BLaER1 (cell line): ENCODE measurements at regions not wholly inside any gene's neighbourhood (a gene's known extent, or its start where the extent isn't known, plus 50 kb on each side); places are given as distances from the start of the nearest gene placed in this dataset.

Experiments
- H3K27ac ChIP-seq: shearing (Covaris generic); formaldehyde crosslinking; 2 replicates; pipeline ENCODE4 v1.8.1; 2022
- H3K27me3 ChIP-seq: shearing (Covaris generic); formaldehyde crosslinking; 2 replicates; pipeline ENCODE4 v1.8.1; 2022
- H3K36me3 ChIP-seq: shearing (Covaris generic); formaldehyde crosslinking; 2 replicates; pipeline ENCODE4 v1.8.1; 2022
- H3K4me1 ChIP-seq: shearing (Covaris generic); formaldehyde crosslinking; 2 replicates; pipeline ENCODE4 v1.8.1; 2022
- H3K4me2 ChIP-seq: shearing (Covaris generic); formaldehyde crosslinking; 2 replicates; pipeline ENCODE4 v1.8.1; 2022
- H3K4me3 ChIP-seq: shearing (Covaris generic); formaldehyde crosslinking; 2 replicates; pipeline ENCODE4 v1.8.1; 2022
- H3K9ac ChIP-seq: shearing (Covaris generic); formaldehyde crosslinking; 2 replicates; pipeline ENCODE4 v1.8.1; 2022
- H3K9me3 ChIP-seq: shearing (Covaris generic); formaldehyde crosslinking; 2 replicates; pipeline ENCODE4 v1.8.1; 2022
- H4K20me1 ChIP-seq: shearing (Covaris generic); formaldehyde crosslinking; 2 replicates; pipeline ENCODE4 v1.8.1; 2022
- Cebpa-rat ChIP-seq: shearing (Covaris generic); IDR thresholded peaks from 2 replicates; pipeline ENCODE4 v1.8.1; 2022

GRCh38 chr18:78293940-78294541 lies 685.6 kb upstream of the SALL3 start:
- H3K27ac ChIP-seq = no peak overlapping the region
- H3K9ac ChIP-seq = no peak overlapping the region
- H4K20me1 ChIP-seq = no peaks in the 10 kb centered on the region
- no peaks in the 10 kb centered on the region for H3K9me3 ChIP-seq
- H3K4me2 ChIP-seq = no peak overlapping the region
- H3K4me1 ChIP-seq = no peaks in the 10 kb centered on the region
- TF ChIP-seq Cebpa-rat = no peak
- no peak overlapping the region for H3K4me3 ChIP-seq
- no peaks in the 10 kb centered on the region for H3K36me3 ChIP-seq
- H3K27me3 ChIP-seq = peaks cover 13% of the 10 kb centered on the region; the same call in 1 of the 2 replicates

GRCh38 chr18:78295262-78295661 lies 684.4 kb upstream of the SALL3 start:
- H4K20me1 ChIP-seq = no peaks in the 10 kb centered on the region
- no peak for TF ChIP-seq Cebpa-rat

GRCh38 chr18:78296166-78296565 lies 683.5 kb upstream of the SALL3 start:
- peaks cover 13% of the 10 kb centered on the region; the same call in 1 of the 2 replicates for H3K27me3 ChIP-seq
- no peaks in the 10 kb centered on the region for H3K4me1 ChIP-seq
- no peaks in the 10 kb centered on the region for H3K9me3 ChIP-seq
- no peak overlapping the region for H3K4me2 ChIP-seq
- H3K4me3 ChIP-seq = no peak overlapping the region
- H3K9ac ChIP-seq = no peak overlapping the region
- TF ChIP-seq Cebpa-rat = no peak
- no peaks in the 10 kb centered on the region for H4K20me1 ChIP-seq
- H3K36me3 ChIP-seq = no peaks in the 10 kb centered on the region
- H3K27ac ChIP-seq = no peak overlapping the region

More at GRCh38 chr18:78295262-78295661, 684.4 kb upstream of the SALL3 start:
- Histone ChIP-seq H3K27ac (no peak overlapping the region), H3K4me2 (no peak overlapping the region), H3K9me3 (no peaks in the 10 kb centered on the region), H3K36me3 (no peaks in the 10 kb centered on the region), H3K4me3 (no peak overlapping the region), H3K27me3 (peaks cover 13% of the 10 kb centered on the region; the same call in 1 of the 2 replicates), H3K9ac (no peak overlapping the region), H3K4me1 (no peaks in the 10 kb centered on the region)

GRCh38 chr18:78297048-78297447 lies 682.6 kb upstream of the SALL3 start:
- H3K4me1 ChIP-seq = no peaks in the 10 kb centered on the region
- H3K4me2 ChIP-seq = no peak overlapping the region
- H3K36me3 ChIP-seq = no peaks in the 10 kb centered on the region
- peaks cover 13% of the 10 kb centered on the region; the same call in 1 of the 2 replicates for H3K27me3 ChIP-seq
- no peaks in the 10 kb centered on the region for H3K9me3 ChIP-seq
- no peaks in the 10 kb centered on the region for H4K20me1 ChIP-seq
- TF ChIP-seq Cebpa-rat = no peak
- H3K4me3 ChIP-seq = no peak overlapping the region
- H3K27ac ChIP-seq = no peak overlapping the region
- no peak overlapping the region for H3K9ac ChIP-seq

- H4K20me1 ChIP-seq = no peaks in the 10 kb centered on the region
- no peaks in the 10 kb centered on the region for H3K36me3 ChIP-seq
- H3K27me3 ChIP-seq = no peaks in the 10 kb centered on the region
- no peak for TF ChIP-seq Cebpa-rat
- H3K9me3 ChIP-seq = no peaks in the 10 kb centered on the region
- H3K4me1 ChIP-seq = peaks cover 5% of the 10 kb centered on the region; the same call in 1 of the 2 replicates
- no peak overlapping the region for H3K4me3 ChIP-seq
- H3K9ac ChIP-seq = no peak overlapping the region
- H3K4me2 ChIP-seq = no peak overlapping the region
- H3K27ac ChIP-seq = no peak overlapping the region
Measured at GRCh38 chr18:78303519-78304191, 676.0 kb upstream of the SALL3 start.

GRCh38 chr18:78304192-78305164 lies 675.1 kb upstream of the SALL3 start:
- no peak overlapping the region for H3K4me2 ChIP-seq
- no peak overlapping the region for H3K4me3 ChIP-seq
- no peak overlapping the region for H3K9ac ChIP-seq
- H3K36me3 ChIP-seq = no peaks in the 10 kb centered on the region
- no peak overlapping the region for H3K27ac ChIP-seq
- TF ChIP-seq Cebpa-rat = no peak
- no peaks in the 10 kb centered on the region for H3K27me3 ChIP-seq
- no peaks in the 10 kb centered on the region for H3K9me3 ChIP-seq
- peaks cover 5% of the 10 kb centered on the region; the same call in 1 of the 2 replicates for H3K4me1 ChIP-seq
- no peaks in the 10 kb centered on the region for H4K20me1 ChIP-seq

- Histone ChIP-seq H3K4me2 (no peak overlapping the region), H3K36me3 (no peaks in the 10 kb centered on the region)
- TF ChIP-seq Cebpa-rat = no peak
Measured at GRCh38 chr18:78305789-78306188, 673.8 kb upstream of the SALL3 start.

GRCh38 chr18:78309307-78309706 lies 670.3 kb upstream of the SALL3 start:
- no peak for TF ChIP-seq Cebpa-rat
- Histone ChIP-seq H3K36me3 (no peaks in the 10 kb centered on the region), H3K27me3 (no peaks in the 10 kb centered on the region)

More at GRCh38 chr18:78305789-78306188, 673.8 kb upstream of the SALL3 start:
- no peak overlapping the region for H3K9ac ChIP-seq
- no peak overlapping the region for H3K4me3 ChIP-seq
- no peaks in the 10 kb centered on the region for H3K9me3 ChIP-seq
- H3K4me1 ChIP-seq = peaks cover 5% of the 10 kb centered on the region; the same call in 1 of the 2 replicates
- H3K27ac ChIP-seq = no peak overlapping the region
- no peaks in the 10 kb centered on the region for H4K20me1 ChIP-seq
- no peaks in the 10 kb centered on the region for H3K27me3 ChIP-seq

GRCh38 chr18:78309924-78310323 lies 669.7 kb upstream of the SALL3 start:
- H3K4me1 ChIP-seq = peaks cover 5% of the 10 kb centered on the region; the same call in 1 of the 2 replicates
- no peak overlapping the region for H3K4me2 ChIP-seq
- no peak overlapping the region for H3K9ac ChIP-seq
- no peak for TF ChIP-seq Cebpa-rat
- no peak overlapping the region for H3K4me3 ChIP-seq
- no peak overlapping the region for H3K27ac ChIP-seq
- H3K27me3 ChIP-seq = no peaks in the 10 kb centered on the region
- no peaks in the 10 kb centered on the region for H4K20me1 ChIP-seq
- no peaks in the 10 kb centered on the region for H3K36me3 ChIP-seq
- no peaks in the 10 kb centered on the region for H3K9me3 ChIP-seq

More at GRCh38 chr18:78309307-78309706, 670.3 kb upstream of the SALL3 start:
- Histone ChIP-seq H4K20me1 (no peaks in the 10 kb centered on the region), H3K4me1 (peaks cover 5% of the 10 kb centered on the region; the same call in 1 of the 2 replicates), H3K4me2 (no peak overlapping the region), H3K27ac (no peak overlapping the region), H3K9ac (no peak overlapping the region), H3K4me3 (no peak overlapping the region), H3K9me3 (no peaks in the 10 kb centered on the region)
